ENCODE measurements at regions not wholly inside any gene's neighbourhood (a gene's known extent, or its start where the extent isn't known, plus 50 kb on each side); places are given as distances from the start of the nearest gene placed in this dataset.

GRCh38 chr15:57890351-57890750 is 175.2 kb downstream of the ALDH1A2 start:
- no peak for ATAC-seq
- TF ChIP-seq TCF4 (CRISPR knock-in tag; IDR thresholded peaks at IDR 0.05; ENCODE audit: borderline replicate concordance) (no peak), PATZ1 (CRISPR knock-in tag; IDR thresholded peaks at IDR 0.05; ENCODE audit: borderline replicate concordance) (no peak), ARNTL (CRISPR knock-in tag; IDR thresholded peaks at IDR 0.05; ENCODE audit: borderline replicate concordance, low read depth) (no peak), SNAI2 (CRISPR knock-in tag; IDR thresholded peaks at IDR 0.05) (no peak), OSR1 (CRISPR knock-in tag; IDR thresholded peaks at IDR 0.05) (no peak), ZFP3 (CRISPR knock-in tag; IDR thresholded peaks at IDR 0.05) (no peak), ZC3H10 (CRISPR knock-in tag; IDR thresholded peaks at IDR 0.05) (no peak), ISL1 (CRISPR knock-in tag; IDR thresholded peaks at IDR 0.05) (no peak), POU6F1 (CRISPR knock-in tag; IDR thresholded peaks at IDR 0.05; ENCODE audit: borderline replicate concordance, low read depth) (no peak), ZNF70 (CRISPR knock-in tag; IDR thresholded peaks at IDR 0.05) (no peak), CSRNP3 (CRISPR knock-in tag; IDR thresholded peaks at IDR 0.05) (no peak), TOX (CRISPR knock-in tag; IDR thresholded peaks at IDR 0.05; ENCODE audit: borderline replicate concordance) (no peak), ZFP30 (CRISPR knock-in tag; IDR thresholded peaks at IDR 0.05) (no peak), ESRRG (CRISPR knock-in tag; IDR thresholded peaks at IDR 0.05) (no peak), CSDC2 (CRISPR knock-in tag; IDR thresholded peaks at IDR 0.05) (no peak), TSHZ2 (CRISPR knock-in tag; IDR thresholded peaks at IDR 0.05) (no peak), CREB5 (CRISPR knock-in tag; IDR thresholded peaks at IDR 0.05; ENCODE audit: low read depth) (no peak), ZNF8 (CRISPR knock-in tag; IDR thresholded peaks at IDR 0.05) (no peak), ZNF565 (CRISPR knock-in tag; conservative IDR thresholded peaks at IDR 0.05; ENCODE audit: low read depth) (no peak), BACH2 (CRISPR knock-in tag; IDR thresholded peaks at IDR 0.05; ENCODE audit: borderline replicate concordance) (no peak)

GRCh38 chr15:57890878-57891277 is 174.6 kb downstream of the ALDH1A2 start:
- TF ChIP-seq ZNF70 (CRISPR knock-in tag; IDR thresholded peaks at IDR 0.05) = no peak
- TF ChIP-seq CSRNP3 (CRISPR knock-in tag; IDR thresholded peaks at IDR 0.05) = no peak
- TF ChIP-seq PATZ1 (CRISPR knock-in tag; IDR thresholded peaks at IDR 0.05; ENCODE audit: borderline replicate concordance) = no peak

More at GRCh38 chr15:57890878-57891277, 174.6 kb downstream of the ALDH1A2 start:
- no peak for ATAC-seq
